Stimulated activated effector memory CD8-positive, alpha-beta T cell treated with anti-CD3 and anti-CD28 coated beads, Interleukin-12 subunit alpha, Interleukin-12 subunit beta, amount 100 ng/mL, for 72 hours (primary cell): ENCODE measurements at regions not wholly inside any gene's neighbourhood (a gene's known extent, or its start where the extent isn't known, plus 50 kb on each side); places are given as distances from the start of the nearest gene placed in this dataset.
A peak's percentile ranks its signal among the peaks of the same experiment; 100 is the strongest.

ENCODE experiments used
- ATAC-seq: fragments of 150-1000 bp; cut with Tn5 transposase; 2 replicates; pipeline ENCODE4 v1.10.0; 2021
- DNase-seq, 2 donors: peaks; one replicate each; pipeline ENCODE4 v3.0.0; 2021 to 2022; ENCODE audit warnings: low spot score in 2 of 2
- H3K27ac Mint-ChIP-seq: one replicate; pipeline ENCODE4 v1.8.0; 2022; ENCODE audit warnings: mild to moderate bottlenecking, mixed read lengths
- H3K36me3 Mint-ChIP-seq: one replicate; pipeline ENCODE4 v1.8.0; 2022; ENCODE audit warnings: mild to moderate bottlenecking, mixed read lengths
- H3K4me1 Mint-ChIP-seq: one replicate; pipeline ENCODE4 v1.8.0; 2022; ENCODE audit warnings: mixed read lengths
- H3K4me3 Mint-ChIP-seq: one replicate; pipeline ENCODE4 v1.8.0; 2022; ENCODE audit warnings: mild to moderate bottlenecking, mixed read lengths
- H3K9me3 Mint-ChIP-seq: one replicate; pipeline ENCODE4 v1.8.0; 2022; ENCODE audit warnings: mixed read lengths

GRCh38 chr3:18791752-18792151 is 356.6 kb upstream of the KCNH8 start:
- Mint-ChIP-seq H3K4me3 (no peak overlapping the region), H3K36me3 (no peaks in the 10 kb centered on the region), H3K27ac (no peak overlapping the region), H3K9me3 (no peaks in the 10 kb centered on the region), H3K4me1 (no peaks in the 10 kb centered on the region)
- ATAC-seq (no peak), DNase-seq (no peak)

GRCh38 chr3:18791182-18791581 is 357.1 kb upstream of the KCNH8 start:
- no peaks in the 10 kb centered on the region for H3K9me3 Mint-ChIP-seq
- no peak overlapping the region for H3K4me3 Mint-ChIP-seq
- ATAC-seq (no peak), DNase-seq (no peak)
- no peaks in the 10 kb centered on the region for H3K36me3 Mint-ChIP-seq
- no peak overlapping the region for H3K27ac Mint-ChIP-seq
- H3K4me1 Mint-ChIP-seq, result no peaks in the 10 kb centered on the region

- Mint-ChIP-seq H3K27ac (no peak overlapping the region), H3K9me3 (no peaks in the 10 kb centered on the region), H3K4me3 (no peak overlapping the region), H3K4me1 (no peaks in the 10 kb centered on the region), H3K36me3 (no peaks in the 10 kb centered on the region)
- peak; percentile 57 for ATAC-seq
- no peak for DNase-seq
Observed at GRCh38 chr3:18790384-18790783, 357.9 kb upstream of the KCNH8 start.

- ATAC-seq, result peak; percentile 38
- H3K27ac Mint-ChIP-seq, result no peak overlapping the region
- no peak for DNase-seq
Observed at GRCh38 chr3:18789734-18790133, 358.6 kb upstream of the KCNH8 start.

GRCh38 chr3:18787441-18787840 is 360.9 kb upstream of the KCNH8 start:
- Mint-ChIP-seq H3K4me3 (no peak overlapping the region), H3K9me3 (no peaks in the 10 kb centered on the region), H3K36me3 (no peaks in the 10 kb centered on the region), H3K4me1 (no peaks in the 10 kb centered on the region), H3K27ac (no peak overlapping the region)
- DNase-seq (no peak), ATAC-seq (no peak)

More at GRCh38 chr3:18789734-18790133, 358.6 kb upstream of the KCNH8 start:
- H3K9me3 Mint-ChIP-seq, result no peaks in the 10 kb centered on the region
- no peak overlapping the region for H3K4me3 Mint-ChIP-seq
- no peaks in the 10 kb centered on the region for H3K4me1 Mint-ChIP-seq
- H3K36me3 Mint-ChIP-seq, result no peaks in the 10 kb centered on the region

GRCh38 chr3:18786650-18787323 is 361.5 kb upstream of the KCNH8 start:
- Mint-ChIP-seq H3K36me3 (no peaks in the 10 kb centered on the region), H3K27ac (no peak overlapping the region), H3K4me3 (no peak overlapping the region), H3K9me3 (no peaks in the 10 kb centered on the region), H3K4me1 (no peaks in the 10 kb centered on the region)
- no peak for DNase-seq
- ATAC-seq, result peak; percentile 43

GRCh38 chr3:18782191-18782590 is 357.1 kb upstream of the SATB1 start:
- Mint-ChIP-seq H3K4me1 (peaks cover 23% of the 10 kb centered on the region), H3K36me3 (no peaks in the 10 kb centered on the region), H3K27ac (no peak overlapping the region), H3K9me3 (no peaks in the 10 kb centered on the region), H3K4me3 (no peak overlapping the region)
- no peak for DNase-seq
- ATAC-seq, result no peak

- ATAC-seq (no peak), DNase-seq (no peak)
- Mint-ChIP-seq H3K4me3 (no peak overlapping the region), H3K4me1 (peaks cover 23% of the 10 kb centered on the region), H3K36me3 (no peaks in the 10 kb centered on the region), H3K27ac (no peak overlapping the region), H3K9me3 (no peaks in the 10 kb centered on the region)
Observed at GRCh38 chr3:18780959-18781358, 355.8 kb upstream of the SATB1 start.

GRCh38 chr3:18779704-18780103 is 354.6 kb upstream of the SATB1 start:
- Mint-ChIP-seq H3K4me1 (peaks cover 23% of the 10 kb centered on the region), H3K9me3 (no peaks in the 10 kb centered on the region), H3K4me3 (no peak overlapping the region), H3K27ac (no peak overlapping the region), H3K36me3 (no peaks in the 10 kb centered on the region)
- DNase-seq (no peak), ATAC-seq (no peak)

- DNase-seq, result no peak
Observed at GRCh38 chr3:18778598-18778997, 353.5 kb upstream of the SATB1 start.

GRCh38 chr3:18778094-18778493 is 353.0 kb upstream of the SATB1 start:
- ATAC-seq (no peak), DNase-seq (no peak)
- peak overlapping the region; percentile 40 for H3K27ac Mint-ChIP-seq
- no peaks in the 10 kb centered on the region for H3K9me3 Mint-ChIP-seq
- no peaks in the 10 kb centered on the region for H3K36me3 Mint-ChIP-seq
- H3K4me3 Mint-ChIP-seq, result peak overlapping the region; percentile 43
- peaks cover 23% of the 10 kb centered on the region for H3K4me1 Mint-ChIP-seq

More at GRCh38 chr3:18778598-18778997, 353.5 kb upstream of the SATB1 start:
- Mint-ChIP-seq H3K4me1 (peaks cover 23% of the 10 kb centered on the region), H3K27ac (peak overlapping the region; percentile 40), H3K9me3 (no peaks in the 10 kb centered on the region), H3K36me3 (no peaks in the 10 kb centered on the region), H3K4me3 (peak overlapping the region; percentile 43)
- peak; percentile 87 for ATAC-seq

- Mint-ChIP-seq H3K4me1 (peaks cover 19% of the 10 kb centered on the region), H3K4me3 (no peak overlapping the region)
- ATAC-seq, result no peak
Observed at GRCh38 chr3:18775501-18775900, 350.4 kb upstream of the SATB1 start.

GRCh38 chr3:18774319-18775088 is 349.4 kb upstream of the SATB1 start:
- H3K4me3 Mint-ChIP-seq, result no peak overlapping the region
- DNase-seq (no peak), ATAC-seq (no peak)
- H3K9me3 Mint-ChIP-seq, result no peaks in the 10 kb centered on the region
- peaks cover 18% of the 10 kb centered on the region for H3K4me1 Mint-ChIP-seq
- no peaks in the 10 kb centered on the region for H3K36me3 Mint-ChIP-seq
- H3K27ac Mint-ChIP-seq, result no peak overlapping the region

More at GRCh38 chr3:18775501-18775900, 350.4 kb upstream of the SATB1 start:
- H3K27ac Mint-ChIP-seq, result no peak overlapping the region
- no peaks in the 10 kb centered on the region for H3K9me3 Mint-ChIP-seq
- no peak for DNase-seq
- H3K36me3 Mint-ChIP-seq, result no peaks in the 10 kb centered on the region

GRCh38 chr3:18772699-18773305 is 347.7 kb upstream of the SATB1 start:
- H3K27ac Mint-ChIP-seq, result no peak overlapping the region
- no peak overlapping the region for H3K4me3 Mint-ChIP-seq

GRCh38 chr3:18771931-18772330 is 346.8 kb upstream of the SATB1 start:
- Mint-ChIP-seq H3K9me3 (no peaks in the 10 kb centered on the region), H3K4me1 (no peaks in the 10 kb centered on the region), H3K36me3 (no peaks in the 10 kb centered on the region), H3K27ac (no peak overlapping the region), H3K4me3 (no peak overlapping the region)
- DNase-seq (no peak), ATAC-seq (no peak)

More at GRCh38 chr3:18772699-18773305, 347.7 kb upstream of the SATB1 start:
- Mint-ChIP-seq H3K36me3 (no peaks in the 10 kb centered on the region), H3K9me3 (no peaks in the 10 kb centered on the region), H3K4me1 (peaks cover under 1% of the 10 kb centered on the region)
- DNase-seq, result no peak
- ATAC-seq, result peak; percentile 44

- Mint-ChIP-seq H3K27ac (no peak overlapping the region), H3K9me3 (no peaks in the 10 kb centered on the region), H3K4me1 (no peaks in the 10 kb centered on the region), H3K36me3 (no peaks in the 10 kb centered on the region), H3K4me3 (no peak overlapping the region)
- DNase-seq (no peak), ATAC-seq (no peak)
Observed at GRCh38 chr3:18770800-18771199, 345.7 kb upstream of the SATB1 start.
